HG03558 (cell line): ENCODE measurements at regions not wholly inside any gene's neighbourhood (a gene's known extent, or its start where the extent isn't known, plus 50 kb on each side); places are given as distances from the start of the nearest gene placed in this dataset.

Experiments
- ATAC-seq: cut with Tn5 transposase; IDR thresholded peaks from one replicate; pipeline ENCODE4 v1.9.1; 2021; ENCODE audit warnings: moderate number of reproducible peaks; ENCODE audit not compliant: unreplicated experiment; ENCODE audit errors: extremely low read depth

GRCh38 chr4:148779771-148780170 lies 337.6 kb upstream of the NR3C2 start:
- ATAC-seq: no peak

GRCh38 chr4:148778980-148779675 lies 336.9 kb upstream of the NR3C2 start:
- no peak for ATAC-seq

- no peak for ATAC-seq
Measured at GRCh38 chr4:148776941-148777340, 334.7 kb upstream of the NR3C2 start.

- ATAC-seq: no peak
Measured at GRCh38 chr4:148774134-148774533, 331.9 kb upstream of the NR3C2 start.

GRCh38 chr4:148773313-148773712 lies 331.1 kb upstream of the NR3C2 start:
- no peak for ATAC-seq

- no peak for ATAC-seq
Measured at GRCh38 chr4:148770848-148771247, 328.6 kb upstream of the NR3C2 start.

- ATAC-seq: no peak
Measured at GRCh38 chr4:148770377-148770776, 328.2 kb upstream of the NR3C2 start.

GRCh38 chr4:148764720-148765119 lies 322.5 kb upstream of the NR3C2 start:
- ATAC-seq: no peak

GRCh38 chr4:148757171-148757570 lies 315.0 kb upstream of the NR3C2 start:
- ATAC-seq: no peak

- ATAC-seq: no peak
Measured at GRCh38 chr4:148749403-148749802, 307.2 kb upstream of the NR3C2 start.

GRCh38 chr4:148747721-148748268 lies 305.6 kb upstream of the NR3C2 start:
- ATAC-seq: no peak

GRCh38 chr4:148740701-148741100 lies 298.5 kb upstream of the NR3C2 start:
- no peak for ATAC-seq

GRCh38 chr4:148737061-148737770 lies 295.0 kb upstream of the NR3C2 start:
- no peak for ATAC-seq

- no peak for ATAC-seq
Measured at GRCh38 chr4:148735432-148736155, 293.4 kb upstream of the NR3C2 start.

GRCh38 chr4:148730766-148731165 lies 288.6 kb upstream of the NR3C2 start:
- ATAC-seq: no peak

- no peak for ATAC-seq
Measured at GRCh38 chr4:148730082-148730640, 287.9 kb upstream of the NR3C2 start.

GRCh38 chr4:148717988-148718387 lies 275.8 kb upstream of the NR3C2 start:
- ATAC-seq: no peak

GRCh38 chr4:148716431-148717052 lies 274.3 kb upstream of the NR3C2 start:
- no peak for ATAC-seq

- ATAC-seq: no peak
Measured at GRCh38 chr4:148704291-148704690, 262.1 kb upstream of the NR3C2 start.

GRCh38 chr4:148694702-148695101 lies 252.5 kb upstream of the NR3C2 start:
- no peak for ATAC-seq
